Middle frontal gyrus (tissue), 1 donor: ENCODE measurements at regions not wholly inside any gene's neighbourhood (a gene's known extent, or its start where the extent isn't known, plus 50 kb on each side); places are given as distances from the start of the nearest gene placed in this dataset.
"Not testable (repeated sequence)": the region's sequence is repeated elsewhere in the genome, so short reads cannot be mapped to it uniquely, and the experiment has no call there.

Experiments
- DNase-seq: peaks from one replicate; pipeline ENCODE4 v3.0.0-alpha.2; 2015; ENCODE audit warnings: low spot score; ENCODE audit errors: extremely low spot score

- DNase-seq = not testable (repeated sequence)
Observed at GRCh38 chr3:137595415-137595814, 168.7 kb upstream of the SOX14 start.

DNA sequence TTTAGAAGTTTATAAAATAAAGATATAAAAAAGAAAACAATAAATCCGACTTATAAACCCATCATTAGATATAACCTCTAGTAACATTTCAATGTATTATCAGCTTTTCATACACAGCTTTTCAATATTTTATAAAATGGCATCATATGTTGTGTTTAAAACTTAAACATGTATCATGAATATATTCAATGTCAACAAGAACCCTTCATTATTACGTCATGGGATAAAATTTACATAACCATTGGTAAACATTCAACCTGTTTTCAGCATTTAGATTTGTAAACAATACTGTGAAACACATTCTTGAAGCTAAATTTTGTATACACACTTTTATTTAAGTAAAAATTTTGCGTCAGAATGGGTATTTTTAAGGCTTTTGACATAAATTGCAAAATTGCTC lies 153.4 kb upstream of the SOX14 start:
- no peak for DNase-seq

DNA sequence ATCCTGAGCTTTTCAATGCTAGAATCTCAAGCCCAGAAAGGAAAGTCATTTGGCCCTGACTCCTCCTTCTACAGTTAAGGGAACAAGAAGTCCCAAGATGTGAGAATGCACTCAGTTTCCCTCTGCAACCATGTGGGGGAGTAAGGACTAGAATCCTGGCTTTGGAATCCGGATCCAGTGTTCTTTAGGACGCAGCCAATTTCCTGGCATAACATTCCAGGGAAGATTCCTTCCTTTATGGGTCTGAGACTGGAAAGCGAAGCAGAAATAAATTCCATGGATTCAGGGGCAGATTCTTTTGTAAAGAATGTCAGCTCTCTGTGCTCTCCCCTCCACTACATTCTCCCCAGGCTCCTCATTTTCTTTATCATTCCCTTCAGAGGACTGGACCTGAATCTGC lies 151.8 kb upstream of the SOX14 start:
- no peak for DNase-seq

DNA sequence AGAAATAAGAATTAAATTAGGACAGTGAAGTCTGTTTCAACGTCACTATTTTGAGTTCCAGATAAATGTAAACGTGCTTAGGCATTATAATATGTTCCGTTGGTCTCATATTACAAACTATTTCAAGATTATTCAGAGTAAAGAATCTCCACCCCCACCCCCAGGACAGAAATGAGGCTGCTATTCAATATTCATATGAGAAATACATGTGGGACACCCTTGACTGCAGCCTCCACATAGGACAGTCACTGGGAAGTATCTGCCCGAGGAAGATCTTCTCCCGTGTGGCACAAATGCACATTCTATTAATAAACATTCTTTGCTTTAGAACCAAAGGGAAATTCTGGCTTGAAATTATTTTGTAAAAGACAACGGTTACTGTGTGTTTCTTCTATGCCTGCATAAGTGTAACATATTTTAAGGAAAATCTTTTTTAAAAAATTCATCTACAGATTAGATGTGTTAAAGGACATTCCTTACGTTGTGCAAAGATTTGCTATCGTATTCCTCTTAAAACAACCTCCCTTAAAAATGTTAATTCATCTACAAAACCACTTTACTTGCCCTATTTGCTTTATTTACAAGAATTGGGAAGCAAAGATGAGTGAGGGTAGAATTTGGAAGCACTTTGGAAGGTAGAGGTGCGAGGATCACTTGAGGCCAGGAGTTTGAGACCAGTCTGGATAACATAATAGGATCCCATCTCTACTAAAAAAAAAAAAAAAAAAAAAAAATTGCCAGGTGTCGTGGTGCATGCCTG lies 148.3 kb upstream of the SOX14 start:
- no peak for DNase-seq

GRCh38 chr3:137641879-137642704 lies 122.0 kb upstream of the SOX14 start:
- no peak for DNase-seq

DNA sequence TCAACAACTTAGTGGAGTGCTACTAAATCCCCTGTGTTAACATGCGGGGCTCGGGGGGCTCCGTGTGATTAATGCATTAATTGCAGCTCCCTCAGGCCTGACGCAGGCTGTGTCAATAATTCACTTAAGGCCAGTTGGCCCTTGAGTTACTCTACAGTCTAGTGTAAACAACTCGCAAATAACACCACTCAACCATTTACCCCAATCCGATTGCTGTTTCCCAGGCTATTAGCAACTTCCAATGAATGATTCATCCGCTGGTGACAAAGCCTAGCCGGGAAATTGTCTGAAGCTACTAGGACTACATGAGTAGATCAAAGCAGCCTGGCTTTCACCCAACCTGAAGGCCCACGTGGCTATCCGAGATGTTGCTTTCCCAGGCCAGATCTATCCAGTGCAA lies 121.3 kb upstream of the SOX14 start:
- DNase-seq = no peak

DNA sequence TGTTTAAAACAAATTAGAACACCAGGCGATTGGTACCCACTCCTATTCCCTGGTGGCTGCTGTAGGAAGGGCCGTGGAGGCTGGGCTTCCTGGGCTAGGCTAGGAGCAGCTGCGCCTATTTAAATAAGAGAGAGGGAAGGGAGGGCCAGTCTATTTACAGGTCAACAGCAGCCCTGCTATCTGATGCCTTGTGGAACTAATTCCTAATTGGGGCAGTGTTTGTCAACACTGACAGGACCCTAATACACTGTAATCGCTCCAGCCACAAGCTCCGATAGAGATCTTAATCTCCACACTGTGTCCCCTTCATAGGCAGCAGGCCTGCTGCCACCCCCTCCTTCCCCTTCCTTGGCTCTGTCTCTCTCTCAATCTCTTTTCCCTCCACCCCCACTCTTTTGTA lies 116.9 kb upstream of the SOX14 start:
- no peak for DNase-seq

DNA sequence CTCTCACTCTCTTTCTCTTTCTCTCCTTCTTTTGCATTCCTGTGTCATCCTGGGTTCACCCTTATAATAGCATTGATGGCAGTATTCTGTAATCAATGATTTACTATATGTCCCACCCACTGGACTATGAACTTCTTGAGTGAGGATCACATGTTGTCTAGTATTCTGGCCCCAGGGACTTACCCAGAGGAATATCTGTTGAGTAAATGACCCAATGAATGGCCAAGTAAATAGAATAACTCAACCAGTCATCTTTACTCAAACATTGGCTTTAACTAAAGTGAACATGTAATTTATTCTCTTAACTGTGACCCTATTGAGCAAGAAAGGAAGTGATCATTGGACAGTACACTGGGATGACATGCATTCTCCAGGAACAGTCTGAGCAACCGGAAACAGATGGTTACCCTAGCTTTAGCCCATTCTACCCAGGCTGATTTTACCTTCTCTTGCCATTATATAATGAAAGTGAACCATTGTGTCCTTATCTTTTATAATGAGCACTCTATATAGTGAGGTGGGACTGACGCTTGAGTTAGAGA lies 94.5 kb upstream of the SOX14 start:
- no peak for DNase-seq

DNA sequence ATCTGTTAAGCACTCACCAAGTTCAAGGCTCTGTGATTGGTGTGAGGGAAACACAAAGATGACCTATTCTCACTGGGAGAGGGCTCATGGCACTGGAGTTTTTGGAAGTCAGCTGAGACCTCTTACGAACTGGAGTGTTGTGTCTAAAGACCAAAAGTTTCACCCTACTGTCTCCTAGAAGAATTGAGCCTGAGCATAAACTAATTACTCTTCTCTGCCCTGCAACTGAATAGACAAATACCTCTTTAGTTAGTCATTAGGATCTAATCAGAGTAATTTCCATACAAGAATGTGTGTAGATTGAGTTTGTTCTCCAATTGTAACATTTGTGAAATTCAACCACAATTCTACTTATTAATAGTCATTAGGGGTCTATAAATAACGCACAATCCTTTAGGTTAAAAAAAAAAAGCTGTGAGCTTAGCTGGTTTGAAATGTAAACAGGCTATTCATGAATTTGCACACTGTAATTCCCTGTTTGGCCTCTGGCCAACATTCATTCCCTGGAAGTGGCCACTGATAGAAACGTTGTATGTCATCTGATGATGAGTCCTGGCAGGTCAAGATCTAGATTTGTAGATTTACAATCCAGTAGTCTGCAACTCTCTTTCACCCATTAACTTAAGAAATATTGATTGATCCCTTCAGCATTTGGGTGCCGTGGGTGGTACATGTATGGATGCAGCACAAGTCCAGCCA lies 76.8 kb upstream of the SOX14 start:
- DNase-seq = no peak

- DNase-seq = no peak
Observed at GRCh38 chr3:137692803-137693431, 71.2 kb upstream of the SOX14 start.

DNA sequence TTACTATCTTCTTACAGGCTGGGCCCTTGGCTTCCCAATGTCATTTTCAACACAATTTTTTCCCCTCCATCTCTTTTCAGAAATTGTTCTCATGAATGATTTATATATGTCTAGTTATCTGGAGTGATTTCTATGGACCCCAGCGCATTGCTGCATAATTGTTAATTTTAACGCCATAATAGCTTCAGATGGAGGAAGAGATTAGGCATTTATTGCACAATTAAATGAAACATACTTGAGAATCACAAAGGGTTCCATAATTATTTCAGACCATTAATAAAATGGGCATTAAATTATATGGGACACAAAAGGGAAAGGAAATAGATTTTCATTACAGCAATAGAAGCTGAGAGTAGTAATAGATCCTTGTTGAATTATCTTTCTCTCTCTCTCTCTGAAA lies 70.3 kb upstream of the SOX14 start:
- DNase-seq = no peak

DNA sequence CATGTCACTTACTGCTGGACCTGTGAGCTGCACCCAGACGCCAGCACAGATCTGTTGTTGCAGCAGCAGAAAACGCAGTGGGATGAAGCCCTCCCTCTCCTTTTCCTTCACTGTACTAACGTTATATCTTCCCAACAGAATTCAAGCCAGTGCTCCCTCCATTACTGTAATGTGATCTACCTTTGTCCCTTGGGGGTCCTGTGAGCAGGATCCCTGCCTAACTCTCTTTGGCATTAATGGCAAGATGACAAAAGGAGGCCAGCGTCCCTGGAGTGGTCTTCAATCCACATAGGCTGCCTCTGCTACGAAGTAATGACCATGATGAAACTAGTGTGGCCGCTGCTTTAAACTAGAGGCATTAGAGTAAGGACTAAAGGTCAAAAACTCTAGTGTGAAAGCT lies 69.3 kb upstream of the SOX14 start:
- no peak for DNase-seq

DNA sequence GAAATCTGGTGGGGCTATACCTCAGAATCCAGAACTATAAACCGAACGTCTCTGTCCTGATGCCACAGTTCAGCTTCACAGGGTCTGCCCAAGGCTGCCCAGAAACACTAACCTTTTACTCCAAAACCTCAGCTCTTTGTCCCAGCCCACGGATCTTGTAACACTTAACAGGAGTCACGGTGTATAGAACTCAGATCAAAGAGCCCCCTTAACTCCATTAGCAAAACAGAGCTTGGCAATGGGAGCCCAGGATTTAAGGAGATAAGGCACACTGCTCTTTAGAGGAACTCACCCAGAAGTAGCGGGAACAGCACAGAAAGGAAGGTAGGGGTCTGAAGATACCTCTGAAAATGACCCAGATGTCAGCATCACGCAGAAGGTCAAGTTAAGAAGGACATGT lies 68.8 kb upstream of the SOX14 start:
- DNase-seq = no peak

DNA sequence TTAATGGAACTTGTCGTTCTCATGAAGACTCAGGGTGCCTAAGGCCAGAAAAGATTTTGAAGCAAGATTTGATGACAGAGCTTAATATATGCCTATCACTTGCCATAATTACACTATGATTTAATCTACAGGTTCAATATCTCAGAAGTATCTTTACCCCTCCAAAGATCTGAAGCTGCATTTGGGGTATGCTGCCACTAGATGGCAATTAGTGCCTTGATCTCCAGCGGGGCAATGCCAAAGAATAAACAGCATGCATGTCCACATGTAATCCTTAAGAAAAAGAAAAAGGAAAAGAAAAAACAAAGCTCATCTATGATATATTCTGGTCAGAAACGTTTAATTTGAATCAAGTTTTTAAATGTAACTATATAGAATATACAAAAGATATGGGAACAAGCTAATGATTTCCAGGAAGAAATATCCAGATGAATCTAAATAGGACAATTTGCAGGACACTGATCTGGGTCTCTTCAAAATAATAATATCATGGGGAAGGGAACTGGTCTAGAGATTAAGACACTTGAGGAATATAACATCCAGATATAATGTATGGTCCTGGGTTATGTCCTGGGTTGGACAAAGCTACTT lies 55.0 kb upstream of the SOX14 start:
- DNase-seq = no peak

DNA sequence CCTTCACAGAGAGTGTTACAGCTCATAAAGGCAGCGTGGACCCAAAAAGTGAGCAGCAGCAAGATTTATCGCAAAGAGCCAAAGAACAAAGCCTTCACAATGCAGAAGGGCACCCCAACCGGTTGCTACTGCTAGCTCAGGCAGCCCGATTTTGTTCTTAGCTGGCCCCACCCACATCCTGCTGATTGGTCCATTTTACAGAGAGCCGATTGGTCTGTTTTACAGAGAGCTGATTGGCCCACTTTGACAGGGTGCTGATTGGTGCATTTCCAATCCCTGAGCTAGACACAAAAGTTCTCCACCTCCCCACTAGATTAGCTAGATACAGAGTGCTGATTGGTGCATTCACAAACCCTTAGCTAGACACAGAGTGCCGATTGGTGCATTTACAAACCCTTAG lies 50.1 kb upstream of the SOX14 start:
- DNase-seq = not testable (repeated sequence)
